CD4-positive, alpha-beta T cell treated with Interleukin-4 for 1 hour (primary cell): ENCODE measurements at regions not wholly inside any gene's neighbourhood (a gene's known extent, or its start where the extent isn't known, plus 50 kb on each side); places are given as distances from the start of the nearest gene placed in this dataset.

Experiments
- DNase-seq, 2 donors: peaks; one replicate each; pipeline ENCODE4 v3.0.0-alpha.2; 2020 to 2022

GRCh38 chr16:73329358-73330286 lies 281.7 kb upstream of the ZFHX3 start:
- no peak for DNase-seq

DNA sequence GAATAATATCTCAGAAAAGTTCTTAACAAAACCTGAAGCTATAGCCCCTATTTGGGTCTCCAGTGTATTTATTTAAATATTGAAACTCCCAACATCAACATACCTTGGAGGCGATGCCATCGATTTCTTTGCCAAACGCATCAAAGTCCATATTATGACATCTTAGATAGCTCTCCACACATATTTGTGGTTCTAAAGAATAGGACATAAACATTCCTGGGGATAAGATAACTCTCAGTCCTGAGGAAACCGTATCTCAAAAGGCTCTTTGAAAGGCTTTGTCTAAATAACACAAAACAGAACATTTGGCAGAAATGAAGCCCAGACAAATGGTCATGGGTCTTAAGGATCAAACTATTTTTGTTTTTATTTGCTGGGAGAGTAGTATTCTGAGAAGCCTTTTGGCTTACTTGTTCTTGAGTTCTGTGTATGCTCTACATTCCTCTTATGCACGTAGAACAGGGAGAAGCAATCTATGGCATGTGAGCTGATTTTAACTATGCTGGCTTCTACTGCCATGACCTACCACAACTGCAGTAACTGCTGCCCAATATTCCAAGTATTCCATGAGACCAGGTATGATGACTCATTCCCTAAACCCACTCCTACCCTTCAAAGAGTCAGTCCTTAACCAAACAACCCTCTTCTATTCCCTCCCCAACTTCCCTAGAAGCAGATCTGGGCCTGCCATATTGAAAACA lies 279.0 kb upstream of the ZFHX3 start:
- DNase-seq = no peak

DNA sequence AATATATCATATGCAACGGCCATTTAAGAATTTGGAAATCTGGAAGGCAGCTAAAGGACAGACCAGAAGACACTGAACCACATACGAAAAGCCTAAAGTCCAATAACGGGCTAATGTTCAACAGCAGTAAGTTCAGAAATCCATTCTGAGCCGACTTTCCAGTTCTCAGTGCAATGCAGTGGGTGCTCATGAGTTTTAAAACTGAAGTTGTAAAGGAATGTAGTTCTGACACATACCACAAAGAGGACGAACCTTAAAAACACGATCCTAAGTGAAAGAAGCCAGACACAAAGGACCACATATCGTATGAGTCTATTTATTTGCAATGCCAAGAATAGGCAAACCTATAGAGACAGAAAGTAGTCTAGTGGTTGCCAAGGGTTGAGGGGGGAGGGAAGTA lies 278.3 kb upstream of the ZFHX3 start:
- DNase-seq = no peak

- DNase-seq = no peak
Observed at GRCh38 chr16:73323880-73324279, 276.0 kb upstream of the ZFHX3 start.

DNA sequence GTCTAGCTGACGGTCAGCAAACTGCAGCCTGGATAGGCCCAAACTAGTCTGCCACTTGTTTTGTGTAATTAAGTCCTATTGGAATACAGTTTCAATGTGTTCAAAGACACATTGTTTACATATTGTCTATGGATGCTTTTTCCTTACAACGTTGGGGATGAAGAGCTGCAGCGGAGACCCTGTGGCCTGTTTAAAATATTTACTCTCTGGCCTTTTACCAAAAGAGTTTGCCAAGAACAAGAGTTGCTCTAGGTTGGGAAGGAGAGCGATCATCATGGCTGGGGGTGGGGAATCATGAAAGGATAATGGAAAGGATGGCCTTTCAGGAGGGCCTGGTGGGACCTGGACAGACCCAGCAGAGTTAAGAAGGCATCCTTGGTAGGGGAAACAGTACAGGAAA lies 274.9 kb upstream of the ZFHX3 start:
- no peak for DNase-seq

DNA sequence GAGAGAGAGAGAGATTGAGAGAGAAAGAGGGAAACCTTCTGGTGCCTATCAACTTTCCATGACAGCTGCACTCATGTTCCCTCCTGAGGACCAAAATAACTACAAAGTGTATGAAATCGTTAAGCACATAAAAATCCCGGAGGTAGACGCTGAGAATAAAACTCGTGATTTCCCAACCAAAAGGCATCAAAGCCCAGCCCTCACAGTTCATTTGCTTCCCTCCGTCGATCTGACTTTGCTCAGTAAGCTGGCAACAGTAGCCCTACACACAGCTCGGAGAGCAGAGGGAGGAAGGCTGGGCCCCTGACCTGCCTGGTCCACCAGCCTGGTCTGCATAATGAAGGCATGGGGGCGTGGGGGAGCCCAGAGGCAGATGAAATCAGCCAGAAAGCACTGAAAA lies 273.9 kb upstream of the ZFHX3 start:
- DNase-seq = no peak

- DNase-seq = no peak
Observed at GRCh38 chr16:73319737-73320136, 271.8 kb upstream of the ZFHX3 start.

GRCh38 chr16:73319261-73319660 lies 271.3 kb upstream of the ZFHX3 start:
- no peak for DNase-seq

- DNase-seq = no peak
Observed at GRCh38 chr16:73317321-73317857, 269.5 kb upstream of the ZFHX3 start.

- DNase-seq = no peak
Observed at GRCh38 chr16:73315645-73316044, 267.7 kb upstream of the ZFHX3 start.

DNA sequence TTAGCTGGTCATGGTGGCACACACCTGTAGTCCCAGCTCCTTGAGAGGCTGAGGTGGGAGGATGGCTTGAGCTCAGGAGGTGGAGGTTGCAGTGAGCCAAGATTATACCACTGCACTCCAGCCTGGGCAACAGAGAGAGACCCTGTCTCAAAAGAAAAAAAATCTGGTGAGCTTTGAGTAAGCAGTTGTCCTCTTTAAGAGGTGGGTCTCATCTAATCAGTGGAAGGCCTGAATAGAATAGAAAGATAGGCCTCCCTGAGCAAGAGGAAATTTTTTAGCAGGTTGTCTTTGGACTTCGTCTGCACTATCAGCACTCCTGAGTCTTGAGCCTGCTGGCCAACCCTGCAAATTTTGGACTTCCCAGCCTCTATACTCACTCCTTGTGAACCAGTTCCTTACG lies 266.0 kb upstream of the ZFHX3 start:
- DNase-seq = no peak

DNA sequence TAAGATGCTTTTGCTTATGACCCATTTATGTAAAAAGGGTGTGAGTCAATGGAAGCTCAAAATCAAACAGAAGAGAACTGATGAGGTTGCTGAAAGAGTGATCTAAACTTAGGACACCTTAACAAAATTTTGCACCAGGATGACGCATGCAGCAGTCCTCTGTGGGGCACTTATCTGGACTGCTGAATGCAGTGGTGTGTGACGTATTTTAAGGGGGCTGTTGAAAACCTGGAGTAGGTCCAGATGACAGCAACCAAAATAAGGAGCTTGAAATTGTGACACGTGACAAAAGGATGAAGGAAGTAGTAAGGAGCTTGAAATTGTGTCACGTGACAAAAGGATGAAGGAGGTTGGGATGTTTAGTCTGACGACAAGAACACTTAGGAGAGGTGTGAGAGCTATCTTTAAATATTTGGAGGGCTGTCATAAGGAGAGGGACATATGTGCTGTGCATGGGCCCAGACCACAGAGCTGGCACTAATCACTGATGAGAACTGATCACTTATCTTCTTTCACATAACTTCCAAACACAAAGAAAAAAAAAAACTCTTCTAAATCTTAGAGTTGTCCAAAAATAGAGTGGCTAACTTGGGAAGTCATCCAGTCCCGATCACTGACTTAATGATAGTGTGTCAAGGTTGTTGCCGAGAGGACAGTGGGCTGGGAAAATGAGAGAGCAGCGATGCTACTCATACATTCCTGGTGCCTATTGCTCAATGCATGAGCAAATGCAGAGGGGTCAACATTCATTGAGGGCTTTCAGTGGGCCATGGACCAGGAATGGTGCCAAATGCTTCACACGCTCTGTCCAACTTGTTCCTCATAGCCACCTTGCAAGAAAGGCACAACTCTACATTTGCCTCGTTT lies 264.2 kb upstream of the ZFHX3 start:
- no peak for DNase-seq

DNA sequence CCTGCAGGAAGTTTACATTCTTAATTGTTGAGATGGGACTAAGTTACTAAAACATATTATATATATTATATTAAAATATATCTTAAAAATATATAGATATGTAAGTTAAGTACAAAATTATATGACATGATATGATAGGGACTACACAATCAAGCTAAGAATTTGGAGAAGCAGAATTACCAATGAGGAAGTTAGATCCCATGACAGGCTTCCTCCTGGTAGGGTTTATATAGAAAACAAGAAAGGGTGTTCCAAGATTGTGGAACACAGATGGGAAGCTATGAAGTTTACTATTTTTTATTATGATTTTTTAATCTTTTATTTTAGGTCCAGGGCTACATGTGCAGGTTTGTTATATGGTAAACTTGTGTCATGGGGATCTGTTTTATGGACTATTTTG lies 260.8 kb upstream of the ZFHX3 start:
- no peak for DNase-seq

DNA sequence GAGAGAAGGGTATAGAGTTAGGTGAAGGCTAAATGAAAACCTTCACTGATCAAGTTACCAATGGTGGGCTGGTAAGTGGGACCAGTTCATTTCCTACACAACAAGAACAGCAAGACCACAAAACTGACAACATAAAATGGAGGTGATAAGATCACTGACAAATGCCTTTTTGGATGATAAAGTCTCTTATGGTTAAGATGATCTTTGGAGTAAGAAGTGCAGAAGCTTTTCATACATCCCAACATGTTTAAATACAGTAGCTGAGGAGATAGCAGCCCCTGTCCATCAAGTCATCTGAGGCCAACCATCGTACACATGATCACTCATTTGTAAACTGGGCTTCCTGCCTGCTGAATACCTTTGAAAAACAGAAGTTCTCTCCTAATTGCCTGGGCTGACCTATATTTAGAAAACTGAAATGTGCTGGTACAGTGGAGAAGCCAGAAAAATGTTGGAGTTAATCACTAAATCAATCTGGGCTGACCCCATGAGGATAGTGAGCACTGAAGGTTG lies 259.0 kb upstream of the ZFHX3 start:
- DNase-seq = no peak

GRCh38 chr16:73304008-73304774 lies 256.3 kb upstream of the ZFHX3 start:
- DNase-seq = no peak

DNA sequence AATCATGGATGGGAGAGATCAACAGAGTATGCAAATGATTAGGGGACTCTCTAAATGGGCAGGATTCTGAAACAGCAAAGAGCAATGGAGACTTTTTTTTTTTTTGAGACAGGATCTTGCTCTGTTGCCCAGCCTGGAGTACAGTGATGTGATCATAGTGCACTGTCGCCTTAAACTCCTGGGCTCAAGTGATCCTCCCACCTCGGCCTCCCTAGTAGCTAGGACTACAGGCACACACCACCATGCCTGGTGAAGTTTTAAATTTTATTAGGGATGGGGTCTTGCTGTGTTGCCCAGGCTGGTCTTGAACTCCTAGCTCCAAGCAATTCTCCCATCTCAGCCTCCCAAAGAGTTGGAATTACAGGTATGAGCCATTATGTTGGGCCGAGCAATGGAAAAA lies 255.0 kb upstream of the ZFHX3 start:
- no peak for DNase-seq

- DNase-seq = no peak
Observed at GRCh38 chr16:73301984-73302383, 254.1 kb upstream of the ZFHX3 start.

GRCh38 chr16:73299346-73299745 lies 251.4 kb upstream of the ZFHX3 start:
- DNase-seq = no peak

DNA sequence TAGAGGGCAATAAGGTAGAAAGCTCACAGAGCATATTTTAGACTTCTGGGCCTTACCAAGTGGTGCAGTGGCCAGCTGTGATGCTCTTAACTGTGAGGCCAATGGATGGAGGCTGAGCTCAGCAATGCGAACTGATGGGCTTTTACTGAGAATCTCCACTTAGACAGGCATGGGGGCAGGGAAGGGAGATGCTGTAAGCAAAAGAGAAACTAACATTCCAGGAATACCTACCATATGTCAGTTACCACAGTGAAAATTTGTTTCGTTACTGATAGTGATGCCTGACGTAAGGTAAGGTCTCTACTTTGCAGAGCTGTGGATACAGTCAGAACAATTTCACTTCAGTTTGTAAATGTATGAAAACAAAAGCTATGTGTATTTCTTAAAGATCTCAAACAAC lies 250.6 kb upstream of the ZFHX3 start:
- DNase-seq = no peak

DNA sequence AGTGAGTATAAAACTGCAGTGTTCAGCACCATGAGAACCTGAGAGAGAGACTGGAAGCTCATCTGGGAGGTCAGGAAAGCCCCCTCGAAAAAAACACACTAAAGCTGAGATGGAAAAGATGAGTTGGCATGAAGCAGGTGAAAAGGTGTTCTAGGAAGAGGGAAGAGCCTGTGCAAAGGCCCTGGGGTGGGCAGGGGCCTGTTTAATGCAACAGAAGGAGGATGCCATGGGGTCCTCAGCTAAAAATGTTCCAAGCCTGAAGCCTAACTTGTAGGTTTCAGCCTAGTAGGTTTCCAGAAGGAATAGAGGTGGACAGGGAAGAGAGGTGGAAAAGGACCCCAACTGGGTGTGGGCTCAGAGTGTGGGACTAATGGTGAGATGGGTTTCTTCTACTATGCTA lies 242.3 kb upstream of the ZFHX3 start:
- DNase-seq = no peak

GRCh38 chr16:73289232-73289631 lies 241.3 kb upstream of the ZFHX3 start:
- no peak for DNase-seq

DNA sequence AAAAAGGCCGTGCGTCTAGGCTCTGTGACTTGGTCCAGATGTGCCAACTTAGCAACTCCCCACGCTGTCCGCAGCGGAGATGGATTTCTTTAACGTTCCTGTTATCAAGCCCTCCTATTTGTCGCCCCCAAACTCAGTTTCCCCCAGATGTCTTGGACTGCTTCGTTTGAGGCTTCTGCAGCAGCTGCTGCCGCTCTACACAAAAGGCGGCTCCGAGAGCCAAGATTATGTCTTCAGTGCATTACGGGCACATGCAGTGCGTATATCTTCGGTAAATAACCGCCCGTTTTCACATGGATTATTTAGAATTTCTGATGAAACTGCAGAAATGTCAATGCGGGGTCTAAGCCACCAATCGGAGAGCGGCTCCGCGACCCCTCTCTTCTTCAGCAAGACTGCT lies 240.6 kb upstream of the ZFHX3 start:
- DNase-seq = no peak
